WERI-Rb-1 (cell line): ENCODE measurements at regions not wholly inside any gene's neighbourhood (a gene's known extent, or its start where the extent isn't known, plus 50 kb on each side); places are given as distances from the start of the nearest gene placed in this dataset.

Experiments used
- DNase-seq: peaks from one replicate; pipeline ENCODE4 v3.0.0-alpha.2; 2020
- H3K27ac ChIP-seq: fragments of 250-450 bp; sonication (Bioruptor Pico); 2 replicates; pipeline ENCODE4 v1.5.1; 2020; ENCODE audit warnings: mild to moderate bottlenecking, moderate library complexity
- H3K27me3 ChIP-seq: fragments of 250-450 bp; sonication (Bioruptor Pico); 2 replicates; pipeline ENCODE4 v1.5.1; 2021; ENCODE audit warnings: mild to moderate bottlenecking, low read depth, moderate library complexity; ENCODE audit not compliant: insufficient read depth, severe bottlenecking
- H3K36me3 ChIP-seq: fragments of 250-450 bp; sonication (Bioruptor Pico); 2 replicates; pipeline ENCODE4 v1.5.1; 2020; ENCODE audit warnings: mild to moderate bottlenecking, moderate library complexity
- H3K4me3 ChIP-seq: 2 replicates; pipeline ENCODE4 v1.5.1; 2011; ENCODE audit warnings: low read depth, mild to moderate bottlenecking, control low read depth, low read length
- H3K9me3 ChIP-seq: fragments of 250-450 bp; sonication (Bioruptor Pico); 2 replicates; pipeline ENCODE4 v1.5.1; 2021; ENCODE audit warnings: mild to moderate bottlenecking, moderate library complexity; ENCODE audit not compliant: severe bottlenecking
- TF ChIP-seq, protein P1 (sequence below): IDR thresholded peaks from 2 replicates; pipeline ENCODE4 v1.5.1; 2011; ENCODE audit warnings: low read depth, mild to moderate bottlenecking, control low read depth, inconsistent platforms, low read length

DNA sequence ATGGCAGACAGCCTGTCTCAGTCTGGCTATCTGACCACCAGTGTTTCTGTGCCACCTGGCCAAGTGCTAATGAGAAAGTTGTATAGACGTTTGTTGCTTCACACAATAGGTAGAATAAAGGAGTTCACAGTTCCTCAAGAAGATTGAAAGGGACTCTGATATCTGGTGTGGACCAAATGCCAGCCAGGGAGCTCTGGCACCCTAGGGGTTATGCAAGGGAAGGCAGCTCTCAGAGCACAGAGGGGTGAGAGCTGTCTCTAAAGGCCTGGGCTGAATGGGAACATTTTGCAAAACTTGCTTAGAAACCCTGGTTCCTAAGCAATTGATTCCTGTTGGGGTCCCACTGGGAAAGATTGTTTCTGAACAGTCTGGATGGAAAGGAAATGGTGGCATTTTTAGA, 553.8 kb downstream of the EPHA4 start:
- no peak for DNase-seq
- TF ChIP-seq, protein P1, sequence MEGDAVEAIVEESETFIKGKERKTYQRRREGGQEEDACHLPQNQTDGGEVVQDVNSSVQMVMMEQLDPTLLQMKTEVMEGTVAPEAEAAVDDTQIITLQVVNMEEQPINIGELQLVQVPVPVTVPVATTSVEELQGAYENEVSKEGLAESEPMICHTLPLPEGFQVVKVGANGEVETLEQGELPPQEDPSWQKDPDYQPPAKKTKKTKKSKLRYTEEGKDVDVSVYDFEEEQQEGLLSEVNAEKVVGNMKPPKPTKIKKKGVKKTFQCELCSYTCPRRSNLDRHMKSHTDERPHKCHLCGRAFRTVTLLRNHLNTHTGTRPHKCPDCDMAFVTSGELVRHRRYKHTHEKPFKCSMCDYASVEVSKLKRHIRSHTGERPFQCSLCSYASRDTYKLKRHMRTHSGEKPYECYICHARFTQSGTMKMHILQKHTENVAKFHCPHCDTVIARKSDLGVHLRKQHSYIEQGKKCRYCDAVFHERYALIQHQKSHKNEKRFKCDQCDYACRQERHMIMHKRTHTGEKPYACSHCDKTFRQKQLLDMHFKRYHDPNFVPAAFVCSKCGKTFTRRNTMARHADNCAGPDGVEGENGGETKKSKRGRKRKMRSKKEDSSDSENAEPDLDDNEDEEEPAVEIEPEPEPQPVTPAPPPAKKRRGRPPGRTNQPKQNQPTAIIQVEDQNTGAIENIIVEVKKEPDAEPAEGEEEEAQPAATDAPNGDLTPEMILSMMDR = no peak

DNA sequence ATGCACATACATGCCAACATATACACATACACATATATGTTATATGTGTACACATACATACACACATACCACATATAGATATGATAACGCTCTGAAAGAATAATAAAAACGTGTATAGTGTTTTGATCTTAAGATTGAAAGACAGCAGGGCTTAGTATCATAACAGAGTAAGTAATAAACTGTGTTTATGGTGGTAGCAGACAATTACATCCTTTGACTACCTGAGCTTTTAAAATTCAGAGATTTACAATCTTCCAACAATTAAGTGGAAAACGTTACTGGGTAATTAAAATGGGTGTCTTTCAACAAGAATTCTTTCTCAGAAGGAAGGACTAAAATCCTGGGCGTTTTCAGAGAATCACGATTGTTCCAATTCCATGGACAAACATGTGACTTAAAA, 552.4 kb downstream of the EPHA4 start:
- Histone ChIP-seq H3K9me3 (no peaks in the 10 kb centered on the region), H3K27me3 (no peaks in the 10 kb centered on the region), H3K36me3 (no peaks in the 10 kb centered on the region), H3K4me3 (no peak overlapping the region), H3K27ac (no peak overlapping the region)
- TF ChIP-seq, protein P1 = no peak
- no peak for DNase-seq

More for the DNA sequence above, 553.8 kb downstream of the EPHA4 start:
- H3K4me3 ChIP-seq = no peak overlapping the region
- H3K27me3 ChIP-seq = no peaks in the 10 kb centered on the region
- H3K36me3 ChIP-seq = no peaks in the 10 kb centered on the region
- no peak overlapping the region for H3K27ac ChIP-seq
- no peaks in the 10 kb centered on the region for H3K9me3 ChIP-seq

DNA sequence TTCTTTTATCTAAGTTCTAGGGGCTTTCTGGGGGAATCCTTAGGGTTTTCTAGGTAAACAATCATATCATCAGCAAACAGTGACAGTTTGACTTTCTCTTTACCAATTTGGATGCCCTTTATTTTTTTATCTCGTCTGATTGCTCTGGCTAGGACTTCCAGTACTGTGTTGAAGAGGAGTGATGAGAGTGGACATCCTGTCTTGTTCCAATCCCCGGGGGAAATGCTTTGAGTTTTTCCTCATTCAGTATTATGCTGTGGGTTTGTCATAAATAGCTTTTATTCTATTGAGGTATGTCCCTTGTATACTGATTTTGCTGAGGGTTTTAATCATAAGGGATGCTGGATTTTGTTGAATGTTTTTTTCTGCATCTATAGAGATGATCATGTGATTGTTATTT, 549.5 kb downstream of the EPHA4 start:
- DNase-seq = no peak
- TF ChIP-seq, protein P1 = no peak
- Histone ChIP-seq H3K36me3 (no peaks in the 10 kb centered on the region), H3K27ac (no peak overlapping the region), H3K9me3 (no peaks in the 10 kb centered on the region), H3K4me3 (no peak overlapping the region), H3K27me3 (no peaks in the 10 kb centered on the region)

- no peaks in the 10 kb centered on the region for H3K36me3 ChIP-seq
- H3K27ac ChIP-seq = no peak overlapping the region
- TF ChIP-seq, protein P1 = no peak
- no peak overlapping the region for H3K4me3 ChIP-seq
- no peaks in the 10 kb centered on the region for H3K27me3 ChIP-seq
- DNase-seq = no peak
- no peaks in the 10 kb centered on the region for H3K9me3 ChIP-seq
These were observed 546.7 kb downstream of the EPHA4 start for GRCh38 chr2:221025398-221025797.

DNA sequence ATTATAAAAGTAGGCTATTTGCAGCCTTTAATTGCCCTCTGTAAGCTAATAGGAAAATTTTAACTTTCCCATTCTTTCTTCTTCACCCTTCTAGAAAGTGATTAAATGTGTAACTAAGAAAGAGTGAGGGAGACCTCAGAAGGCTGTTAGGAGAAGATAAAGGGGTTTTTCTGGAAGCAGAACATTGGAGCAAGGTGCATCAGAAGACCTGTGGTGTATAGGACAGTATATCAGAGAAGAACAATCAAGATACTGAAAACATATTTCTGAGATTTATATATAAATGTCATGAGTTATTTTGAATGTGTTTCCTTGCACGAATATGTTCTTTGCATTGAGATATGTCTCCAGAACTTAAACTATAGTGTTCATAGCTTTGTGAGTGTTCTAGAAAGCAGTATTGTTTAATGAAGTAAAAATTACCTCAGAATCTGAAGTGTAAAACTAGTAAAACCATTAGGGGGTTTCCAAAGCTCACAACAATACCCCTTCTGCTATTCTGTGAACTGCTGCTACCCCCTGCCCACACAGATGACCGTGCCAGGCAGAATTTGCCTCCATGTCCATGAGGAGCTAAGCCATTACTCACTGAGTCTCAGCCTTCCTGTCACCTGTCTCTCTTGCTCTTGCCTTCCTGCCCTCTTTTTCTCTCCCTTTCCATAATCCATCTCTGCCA, 537.9 kb downstream of the EPHA4 start:
- no peak overlapping the region for H3K27ac ChIP-seq

More for the DNA sequence above, 537.9 kb downstream of the EPHA4 start:
- TF ChIP-seq, protein P1 = no peak
- Histone ChIP-seq H3K9me3 (no peaks in the 10 kb centered on the region), H3K4me3 (no peak overlapping the region), H3K27me3 (no peaks in the 10 kb centered on the region), H3K36me3 (no peaks in the 10 kb centered on the region)
- DNase-seq = no peak
